IPS DF 4.7 (cell line): ENCODE measurements at regions not wholly inside any gene's neighbourhood (a gene's known extent, or its start where the extent isn't known, plus 50 kb on each side); places are given as distances from the start of the nearest gene placed in this dataset.
"Not testable (repeated sequence)": the region's sequence is repeated elsewhere in the genome, so short reads cannot be mapped to it uniquely, and the experiment has no call there.

Experiments used
- DNase-seq: peaks from one replicate; pipeline ENCODE4 v3.0.0-alpha.2; 2013; ENCODE audit warnings: low spot score; ENCODE audit errors: extremely low read depth

GRCh38 chr14:39547845-39548244, 115.6 kb upstream of the FBXO33 start:
- no peak for DNase-seq

- DNase-seq: no peak
These were observed 73.6 kb upstream of the FBXO33 start for GRCh38 chr14:39505812-39506211.

- DNase-seq: no peak
These were observed 68.0 kb upstream of the FBXO33 start for GRCh38 chr14:39500253-39500652.

GRCh38 chr14:39499514-39499913, 67.3 kb upstream of the FBXO33 start:
- DNase-seq: no peak

GRCh38 chr14:39497677-39498076, 65.4 kb upstream of the FBXO33 start:
- not testable (repeated sequence) for DNase-seq

- no peak for DNase-seq
These were observed 60.0 kb upstream of the FBXO33 start for GRCh38 chr14:39492267-39492666.

- no peak for DNase-seq
These were observed 58.9 kb upstream of the FBXO33 start for GRCh38 chr14:39491134-39491571.

- no peak for DNase-seq
These were observed 56.4 kb upstream of the FBXO33 start for GRCh38 chr14:39488600-39488999.

- DNase-seq: no peak
These were observed 51.4 kb upstream of the FBXO33 start for GRCh38 chr14:39483682-39484081.
